NCI-H1930 (cell line): ENCODE measurements at regions not wholly inside any gene's neighbourhood (a gene's known extent, or its start where the extent isn't known, plus 50 kb on each side); places are given as distances from the start of the nearest gene placed in this dataset.

Experiments
- DNase-seq, 2 experiments: peaks; one replicate each; lab custom pipeline; 2025; lab: John Stamatoyannopoulos, UW

DNA sequence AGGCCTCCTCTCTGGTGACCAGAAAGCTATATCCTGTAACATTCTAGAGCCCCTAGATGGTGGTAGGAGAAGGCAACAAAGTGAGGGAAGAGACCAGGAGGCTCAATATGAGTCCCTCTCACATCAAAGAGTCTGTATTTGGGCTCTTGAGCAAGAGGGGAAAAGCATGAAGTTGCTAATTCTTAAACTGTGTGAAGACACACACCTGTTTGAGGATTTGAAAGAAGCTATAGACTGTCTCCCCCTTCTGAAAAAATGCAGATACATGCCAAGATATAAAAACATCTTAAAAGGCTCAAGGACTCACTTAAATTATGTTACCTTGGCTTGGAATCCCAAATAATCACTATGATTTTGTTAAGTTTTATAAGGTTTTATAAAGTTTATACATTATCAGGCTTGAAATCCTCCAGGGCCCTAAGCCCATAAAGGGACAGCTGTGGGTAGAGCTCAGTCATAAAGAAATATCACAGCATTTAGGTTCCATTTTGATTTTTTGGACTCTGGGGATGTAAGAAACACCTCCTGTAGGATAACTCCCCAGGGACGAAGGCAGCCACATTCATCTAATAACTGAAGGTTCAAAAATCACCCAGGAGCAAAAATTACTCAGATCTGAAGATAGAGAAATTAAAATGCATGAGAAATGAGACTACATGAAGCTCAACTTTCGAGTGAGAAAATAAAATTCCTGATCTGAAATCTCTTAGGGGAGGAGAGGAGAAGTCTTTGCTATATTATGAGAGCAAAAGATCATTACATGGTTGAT lies 136.1 kb upstream of the LGALSL start:
- no peak for DNase-seq

DNA sequence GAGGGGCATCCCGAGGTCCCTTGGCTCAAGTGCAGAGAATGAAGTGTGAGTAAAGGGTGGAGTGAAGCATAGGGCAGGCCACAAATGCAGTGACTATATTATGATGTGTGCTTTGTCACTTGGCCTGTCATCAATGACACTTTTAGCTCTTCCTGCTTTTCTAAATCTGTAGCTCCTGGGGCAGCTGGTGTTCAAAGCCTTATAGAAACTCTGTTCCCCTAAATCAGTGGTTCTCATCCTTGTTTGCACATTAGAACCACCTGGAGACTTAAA lies 135.6 kb upstream of the LGALSL start:
- DNase-seq = no peak

DNA sequence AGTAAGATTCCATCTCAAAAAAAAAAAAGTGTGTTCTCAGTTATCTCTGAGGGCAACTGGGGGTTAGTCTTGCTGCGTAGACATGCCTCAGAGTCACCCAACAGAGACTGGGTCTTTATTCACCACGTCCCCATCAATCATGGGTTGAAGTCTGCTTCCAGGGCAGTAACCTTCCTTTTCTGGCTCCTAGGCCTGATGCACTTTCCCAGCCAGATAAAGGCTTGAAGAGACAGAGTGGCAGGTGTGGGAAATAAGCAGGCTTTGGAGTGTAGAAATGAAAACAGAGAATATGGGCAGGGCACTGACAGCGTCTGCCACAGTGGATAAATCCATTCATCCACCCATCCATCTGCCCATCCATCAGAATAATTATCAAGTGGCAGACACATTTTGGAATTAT lies 134.1 kb upstream of the LGALSL start:
- DNase-seq = no peak

DNA sequence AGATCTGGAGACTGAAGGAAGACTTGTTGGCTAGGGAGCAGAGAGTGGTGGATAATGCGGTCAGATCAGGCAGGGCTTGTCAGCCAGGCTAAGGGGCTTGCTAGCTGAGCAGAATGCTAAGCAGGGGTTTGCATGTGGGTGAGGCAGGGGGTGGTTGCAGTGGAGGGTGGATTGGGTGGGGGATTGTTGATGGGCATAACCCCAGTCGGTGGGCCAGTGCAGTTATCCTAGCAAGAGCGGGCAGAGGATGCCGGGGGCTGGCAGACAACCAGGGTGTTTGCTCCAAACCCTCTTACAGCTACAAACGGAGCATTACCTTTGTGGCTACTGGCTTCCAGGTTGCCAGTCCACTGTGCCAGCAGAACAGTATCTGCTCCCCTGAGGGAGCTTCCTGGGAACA lies 131.5 kb upstream of the LGALSL start:
- DNase-seq = no peak

DNA sequence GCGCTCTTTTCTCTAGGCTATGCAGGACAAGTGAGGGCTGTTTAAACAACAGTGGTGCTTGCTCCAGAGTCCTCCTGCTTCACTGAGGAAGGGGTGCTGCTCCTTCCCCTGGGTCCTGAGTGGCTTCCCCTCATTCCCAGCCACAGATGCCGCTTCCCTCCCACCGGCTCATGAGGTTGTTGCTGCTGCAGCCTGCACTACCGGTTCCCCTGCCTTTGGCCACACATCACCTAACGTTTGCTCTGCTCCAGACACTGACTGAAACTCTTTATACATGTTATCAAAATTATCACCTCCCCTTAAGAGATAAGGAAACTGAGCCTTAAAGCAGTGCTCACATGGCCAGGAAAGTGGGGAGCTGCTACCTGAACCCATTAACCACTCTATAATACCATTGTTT lies 130.8 kb upstream of the LGALSL start:
- no peak for DNase-seq

DNA sequence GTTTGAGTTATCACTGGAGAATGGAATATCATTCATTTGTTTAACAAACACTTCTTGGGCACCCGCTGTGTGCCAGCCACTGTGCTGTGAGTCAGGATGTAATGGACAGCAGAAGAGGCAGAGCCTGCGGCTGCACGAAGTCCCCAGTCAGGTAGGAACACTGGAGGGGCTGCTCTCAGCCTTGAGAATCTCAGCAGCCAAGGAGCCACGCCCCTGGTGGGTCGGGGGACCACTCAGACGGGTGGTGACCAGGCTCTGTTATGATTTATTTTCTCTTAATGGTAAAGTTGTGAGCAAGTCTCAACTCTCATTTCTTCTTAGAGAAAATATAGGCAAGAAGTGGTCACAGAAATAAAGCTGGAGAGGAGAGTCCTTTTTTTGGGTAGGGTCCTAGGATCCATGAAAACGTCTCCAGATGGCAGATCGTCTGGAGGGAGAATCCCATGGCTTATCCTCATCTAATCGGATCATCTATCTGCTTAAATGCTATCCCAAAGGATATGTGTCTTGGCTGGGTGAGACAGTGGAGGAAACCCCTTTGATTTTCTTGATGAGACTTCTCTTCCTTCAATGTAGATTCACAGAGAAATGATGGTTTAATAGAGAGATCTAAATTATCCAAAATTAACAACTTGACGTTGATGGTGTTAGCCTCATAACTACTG lies 129.1 kb upstream of the LGALSL start:
- DNase-seq = no peak

DNA sequence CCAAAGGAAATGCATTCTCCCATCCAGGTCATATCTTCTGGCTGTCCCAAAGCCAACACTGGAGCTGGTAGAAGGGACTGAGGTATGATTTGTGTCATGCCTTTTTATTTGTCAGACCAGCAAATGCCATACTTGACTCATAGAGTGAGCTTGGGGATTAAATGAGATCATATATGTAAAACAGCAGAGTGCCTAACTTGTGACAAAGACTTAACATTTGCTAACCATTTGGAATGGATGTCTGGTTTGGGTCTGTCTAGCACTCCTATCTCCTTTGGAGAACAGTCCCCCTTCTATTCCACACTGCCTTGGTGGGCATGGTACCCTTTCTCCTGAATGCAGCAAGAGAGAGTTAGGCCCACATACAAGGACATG lies 128.5 kb upstream of the LGALSL start:
- no peak for DNase-seq

DNA sequence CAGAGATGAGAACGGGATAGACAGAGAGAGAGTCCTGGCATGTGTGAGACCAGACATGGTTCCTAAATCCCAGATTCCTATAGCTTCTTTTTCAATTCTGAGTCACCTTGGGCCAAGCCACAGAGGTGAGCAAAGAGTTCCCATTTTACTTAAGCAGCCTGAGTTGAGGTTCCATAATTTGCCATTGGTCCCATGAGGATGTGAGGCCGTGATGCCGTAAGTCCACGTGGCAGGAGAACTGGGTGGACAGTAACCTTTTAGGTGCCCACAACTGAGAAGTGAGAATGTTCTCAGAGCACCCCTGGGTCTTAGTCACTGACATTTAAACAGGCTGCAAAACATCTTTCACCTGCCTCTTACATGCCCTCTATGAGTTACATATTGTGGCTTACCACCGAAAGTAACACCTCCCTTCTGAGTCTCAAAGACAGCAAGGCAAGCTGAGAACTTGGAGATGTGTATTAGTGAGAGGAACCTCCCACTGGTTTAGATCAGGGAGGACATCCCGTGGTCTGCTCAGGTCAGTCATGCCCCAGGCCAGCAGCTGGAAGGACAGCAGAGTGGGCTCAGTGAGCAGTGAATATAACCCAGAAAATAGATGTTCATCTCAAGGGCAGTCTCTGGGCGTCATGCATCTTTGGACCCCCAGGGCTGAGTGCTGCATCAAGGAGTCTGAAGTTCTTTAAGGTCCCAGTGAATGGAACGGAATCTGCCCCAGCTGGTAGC lies 127.9 kb upstream of the LGALSL start:
- no peak for DNase-seq

DNA sequence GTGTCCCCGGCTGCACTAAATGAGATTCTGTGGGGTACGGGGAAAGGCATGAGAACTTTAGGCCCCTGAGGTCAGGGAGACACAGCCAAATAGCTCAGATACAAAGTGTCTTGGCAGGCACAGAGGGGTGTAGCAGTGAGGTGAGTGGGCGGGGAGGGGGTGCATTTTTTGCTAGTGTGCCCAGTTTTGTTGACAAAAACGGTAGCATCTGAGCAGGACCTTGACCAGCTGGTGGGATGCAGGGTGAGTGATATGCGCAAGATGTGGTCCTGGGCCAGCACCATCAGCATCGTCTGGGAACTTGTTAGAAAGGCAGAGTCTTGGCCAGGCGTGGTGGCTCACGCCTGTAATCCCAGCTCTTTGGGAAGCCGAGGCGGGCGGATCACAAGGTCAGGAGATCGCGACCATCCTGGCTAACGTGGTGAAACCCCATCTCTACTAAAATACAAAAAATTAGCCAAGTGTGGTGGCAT lies 127.3 kb upstream of the LGALSL start:
- DNase-seq = no peak

DNA sequence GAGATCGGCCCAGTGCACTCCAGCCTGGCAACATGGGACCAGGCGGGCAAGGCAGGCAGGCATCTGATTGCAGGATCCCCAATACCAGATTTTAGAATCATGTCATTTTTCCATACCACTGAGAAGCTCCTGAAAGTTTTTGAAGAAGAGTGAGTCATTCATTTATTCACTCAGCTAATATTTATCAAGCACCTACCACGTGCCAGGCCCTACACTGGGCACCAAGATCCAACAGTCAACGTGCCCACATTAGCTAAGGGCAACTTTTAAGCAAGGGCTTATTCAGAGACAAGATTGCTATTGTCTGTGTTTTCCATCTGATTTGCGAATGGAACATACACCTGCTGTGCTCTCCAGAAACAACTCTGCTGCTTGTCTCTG lies 126.8 kb upstream of the LGALSL start:
- no peak for DNase-seq

DNA sequence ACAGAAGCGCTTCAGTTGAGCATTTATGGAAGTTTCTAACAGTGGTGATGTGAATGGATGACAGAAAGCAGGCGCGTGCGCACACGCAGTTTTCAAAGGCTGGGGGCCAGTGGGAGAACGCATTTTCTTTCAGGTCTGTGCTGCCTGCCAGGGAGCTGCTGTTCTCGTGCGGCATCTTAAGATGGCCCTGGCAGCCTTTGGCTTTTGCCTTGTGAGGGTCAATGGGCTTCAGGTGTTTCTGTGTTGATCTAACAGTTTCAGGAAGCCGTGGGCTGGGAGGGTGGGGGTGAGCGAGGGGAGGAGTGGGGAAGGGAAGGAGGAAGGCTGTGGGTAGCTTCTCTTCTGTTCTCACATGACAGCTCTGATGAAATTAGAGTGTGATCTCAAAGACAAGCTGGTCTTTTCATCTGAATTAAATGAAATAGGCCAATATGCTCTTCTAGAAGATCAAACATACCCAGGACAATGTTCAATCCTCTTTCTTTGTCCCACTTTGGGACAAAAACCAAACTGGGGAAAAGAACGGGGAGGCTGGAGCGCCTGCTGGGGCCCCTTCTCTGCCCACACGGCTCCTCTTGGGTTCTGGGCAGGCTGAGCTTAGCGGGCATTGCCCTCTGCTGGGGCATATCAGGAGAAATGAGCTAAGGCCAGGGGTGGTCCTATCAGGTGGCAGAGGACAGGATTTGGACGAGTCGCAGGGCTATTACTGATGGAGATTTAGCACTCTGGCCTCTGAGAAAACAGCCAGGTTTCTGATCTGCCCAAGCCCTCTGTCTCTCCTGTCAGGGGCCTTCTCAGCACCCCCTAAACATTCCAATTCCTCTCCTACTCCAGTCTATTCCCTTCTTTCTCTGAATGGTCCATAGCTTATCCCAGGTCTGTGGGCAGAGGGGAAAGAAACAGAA lies 126.2 kb upstream of the LGALSL start:
- peak in 1 of 2 experiments; percentile 11 for DNase-seq

DNA sequence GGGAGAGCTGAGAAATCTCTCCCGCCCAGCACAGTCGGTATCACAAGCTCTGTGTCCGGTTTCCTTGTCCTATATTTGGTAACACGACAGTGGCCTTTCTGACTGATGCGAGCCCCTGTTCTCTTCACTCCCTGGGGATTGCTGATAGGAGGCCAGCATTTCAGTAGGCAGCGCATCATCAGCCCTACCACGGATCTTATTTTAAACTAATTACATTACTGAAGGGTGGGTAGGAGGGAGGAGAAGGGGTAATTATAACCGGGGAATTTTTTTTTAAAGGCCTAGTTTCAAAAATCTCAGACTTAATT lies 125.6 kb upstream of the LGALSL start:
- DNase-seq = no peak

DNA sequence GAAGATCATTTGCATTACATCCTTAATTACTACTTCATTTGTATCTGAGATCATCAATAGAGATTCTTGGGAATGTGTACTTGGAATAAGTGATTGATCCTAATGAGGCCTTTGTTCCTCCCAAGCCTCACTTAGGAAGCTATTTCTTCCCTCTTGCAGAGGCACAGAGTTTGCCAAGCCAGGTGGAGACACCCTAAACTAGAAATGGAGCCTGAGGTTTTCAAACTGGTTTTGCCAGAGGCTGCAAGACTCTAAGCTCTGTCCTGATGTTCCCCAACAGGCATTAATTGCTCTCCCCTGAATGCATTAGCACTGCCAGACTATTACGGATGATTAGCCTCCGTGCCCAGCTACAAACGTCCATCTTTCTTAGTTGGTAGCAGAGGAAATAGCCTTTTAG lies 125.2 kb upstream of the LGALSL start:
- no peak for DNase-seq

DNA sequence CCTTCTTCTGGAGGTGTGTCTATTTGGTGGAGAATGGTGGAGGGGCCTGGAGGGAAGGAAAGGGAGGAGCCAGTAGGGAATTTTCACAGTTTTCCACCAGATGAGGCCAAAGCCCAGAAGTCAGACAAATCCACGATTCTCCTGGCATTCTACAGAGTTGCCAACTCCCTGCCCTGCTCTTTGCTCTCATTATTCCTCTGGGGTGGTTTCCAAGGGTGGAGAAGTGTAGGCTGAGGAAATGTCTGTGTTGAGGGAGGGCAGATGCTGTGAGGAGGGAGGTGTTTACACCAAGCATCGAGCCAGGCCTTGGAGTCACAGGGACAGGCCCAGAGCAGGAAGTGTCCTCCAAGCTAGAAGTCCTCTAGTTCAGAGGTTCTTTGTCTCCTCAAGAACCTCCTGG lies 124.1 kb upstream of the LGALSL start:
- DNase-seq = no peak

DNA sequence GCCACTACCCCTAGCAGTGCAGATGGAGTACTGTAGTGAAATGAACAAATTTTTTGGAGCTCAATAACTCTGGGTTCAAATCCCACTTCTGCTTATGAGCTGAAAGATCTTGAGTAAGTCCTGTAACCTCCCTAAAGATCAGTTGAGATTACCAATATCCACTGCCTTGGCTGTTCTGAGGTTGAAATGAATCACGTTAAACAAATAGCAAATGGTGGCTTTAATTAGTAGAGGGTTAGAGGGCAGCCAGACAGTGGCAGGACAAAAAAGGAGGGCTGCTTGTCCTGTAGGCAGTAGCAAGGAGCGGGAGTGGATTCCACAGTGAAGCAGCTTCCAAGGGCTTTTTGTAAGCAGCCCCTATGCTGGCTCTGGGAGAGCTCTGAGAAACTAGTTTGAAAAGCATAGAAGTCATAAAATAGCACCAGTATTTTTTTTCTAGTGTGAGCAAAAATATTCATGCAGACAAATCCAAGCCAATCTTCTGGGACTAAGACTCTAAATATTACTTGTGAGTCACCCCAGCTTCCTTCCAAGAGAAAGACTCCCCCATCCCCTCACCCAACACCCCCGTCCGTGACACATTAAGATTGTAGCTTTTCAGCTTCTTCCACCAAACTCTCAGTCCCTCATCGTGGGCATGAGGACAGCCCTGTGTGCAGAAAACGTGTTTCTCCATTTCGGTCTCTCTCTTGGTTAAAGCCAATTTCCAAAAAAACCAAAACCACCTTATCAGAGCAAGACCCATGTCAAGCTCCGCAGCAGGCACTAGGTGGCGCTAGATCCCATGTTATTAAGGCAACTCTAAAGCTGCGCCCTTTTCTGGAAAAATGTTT lies 123.5 kb upstream of the LGALSL start:
- DNase-seq = peak; percentile 52 to 74

DNA sequence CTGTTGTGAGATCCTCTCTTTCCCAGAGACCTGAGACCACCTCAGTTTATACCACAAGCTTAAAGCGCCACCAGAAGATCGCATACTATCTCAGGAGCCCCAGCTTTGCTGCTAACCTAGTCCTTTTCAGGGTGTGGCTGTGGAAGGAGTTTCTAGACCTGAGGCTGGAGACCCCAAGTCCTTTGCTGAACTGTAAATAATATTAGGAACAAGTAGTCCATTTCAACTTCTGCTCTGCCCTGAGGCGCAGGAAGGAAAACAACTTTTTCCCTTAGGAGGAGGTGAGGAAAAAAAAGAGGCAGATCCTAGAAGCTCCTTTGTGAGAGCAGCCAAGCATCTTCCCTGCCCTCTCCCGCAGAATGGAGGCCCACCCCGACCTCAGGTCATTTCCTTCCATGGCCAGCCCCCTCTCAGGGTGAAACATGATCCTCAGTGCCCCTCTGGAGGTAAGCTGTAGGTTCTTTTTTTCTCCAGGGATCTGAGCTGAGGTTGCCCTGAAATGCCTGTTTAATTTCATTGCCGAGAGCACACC lies 122.8 kb upstream of the LGALSL start:
- DNase-seq = no peak

DNA sequence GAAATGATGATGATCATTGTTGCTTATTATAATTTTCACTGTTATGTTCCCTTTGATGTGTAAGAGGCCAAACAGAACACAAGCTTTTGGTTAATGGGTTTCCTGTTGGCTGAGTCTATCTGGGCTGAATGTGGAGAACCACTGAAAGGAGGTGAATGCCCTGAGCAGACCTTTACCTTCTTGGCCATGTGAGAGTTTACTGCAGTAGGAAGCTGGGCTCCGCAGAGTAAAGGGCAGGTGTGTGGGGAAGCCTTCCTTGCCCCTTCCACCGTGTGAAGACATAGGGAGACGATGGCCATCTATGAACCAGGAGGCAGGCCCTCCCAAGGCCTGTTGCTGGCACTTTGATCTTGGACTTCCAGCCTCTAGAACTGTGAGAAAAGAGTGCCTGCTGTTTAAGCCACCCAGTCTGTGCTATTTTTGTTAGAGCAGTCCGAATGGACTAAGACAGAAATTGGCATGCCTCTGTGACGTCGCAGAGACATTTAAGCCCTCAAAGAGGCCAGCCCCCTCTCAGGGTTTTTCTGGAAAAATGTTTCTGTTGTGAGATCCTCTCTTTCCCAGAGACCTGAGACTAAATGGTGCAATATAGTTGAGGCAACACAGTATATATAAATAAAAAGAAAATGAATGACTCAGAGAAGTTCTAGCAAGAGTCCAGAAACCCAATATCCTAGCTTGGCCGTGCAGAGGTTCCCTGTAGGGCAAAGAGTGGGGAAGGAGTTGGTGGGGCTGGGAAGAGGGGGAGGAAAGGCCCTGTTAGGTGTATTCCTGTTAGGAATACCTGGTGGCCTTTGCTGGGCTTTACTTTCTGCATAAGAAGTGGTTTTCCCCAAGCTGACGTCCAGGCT lies 121.9 kb upstream of the LGALSL start:
- no peak for DNase-seq

DNA sequence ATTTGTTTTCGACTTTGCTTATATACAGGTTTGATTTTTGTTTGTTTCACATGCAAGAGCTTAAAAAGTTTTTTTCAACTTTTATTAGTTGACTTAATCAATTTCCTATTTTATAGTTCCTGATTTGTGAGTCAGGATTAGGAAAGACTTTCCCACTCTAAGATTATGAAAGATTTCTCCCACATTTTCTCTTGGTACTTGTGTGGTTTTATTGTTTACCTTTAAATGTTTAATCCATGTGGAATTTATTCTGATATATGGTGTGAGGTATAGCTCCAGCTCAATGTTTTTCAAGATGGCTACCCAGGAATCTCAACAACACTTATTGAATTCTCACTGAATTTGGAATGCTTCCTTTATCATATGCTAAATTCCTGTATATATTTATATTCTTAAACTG lies 117.8 kb upstream of the LGALSL start:
- DNase-seq = no peak

DNA sequence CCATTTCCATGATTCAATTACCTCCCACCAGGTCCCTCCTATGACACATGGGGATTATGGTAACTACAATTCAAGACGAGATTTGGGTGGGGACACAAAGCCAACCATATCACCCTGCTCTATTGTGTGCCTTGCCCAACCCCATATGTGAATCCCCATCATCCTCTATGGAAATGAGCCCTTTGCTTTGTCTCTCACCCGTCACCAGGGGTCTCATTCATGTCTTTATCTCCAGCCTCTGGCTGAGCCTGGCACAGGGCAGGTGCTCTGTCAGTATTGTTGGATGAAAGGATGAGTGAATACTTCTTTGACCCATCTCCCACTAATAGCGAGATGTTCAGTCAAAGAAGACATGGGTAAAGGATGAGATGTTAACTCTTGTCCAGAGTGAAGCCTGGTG lies 116.6 kb upstream of the LGALSL start:
- no peak for DNase-seq

DNA sequence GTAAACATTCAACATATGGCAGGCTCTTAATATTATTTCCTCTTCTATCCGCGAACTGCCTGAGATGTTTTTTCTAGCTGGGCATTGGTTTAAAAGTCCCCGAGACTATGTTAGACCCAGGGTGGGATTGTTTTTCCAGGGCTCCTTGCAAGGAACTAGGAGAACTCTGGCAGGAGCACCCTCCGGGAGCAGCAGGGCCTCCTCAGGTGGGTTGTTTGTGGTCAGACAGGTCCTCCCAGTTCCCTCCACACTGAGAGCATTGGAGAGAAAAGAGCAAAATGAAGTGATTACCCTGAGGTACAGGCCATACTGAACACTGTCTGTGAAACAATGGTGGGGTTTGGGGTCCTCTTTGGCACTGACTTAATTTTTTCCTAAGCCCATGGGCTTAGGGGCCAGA lies 115.9 kb upstream of the LGALSL start:
- no peak for DNase-seq
